ENCODE measurements at regions not wholly inside any gene's neighbourhood (a gene's known extent, or its start where the extent isn't known, plus 50 kb on each side); places are given as distances from the start of the nearest gene placed in this dataset.

DNA sequence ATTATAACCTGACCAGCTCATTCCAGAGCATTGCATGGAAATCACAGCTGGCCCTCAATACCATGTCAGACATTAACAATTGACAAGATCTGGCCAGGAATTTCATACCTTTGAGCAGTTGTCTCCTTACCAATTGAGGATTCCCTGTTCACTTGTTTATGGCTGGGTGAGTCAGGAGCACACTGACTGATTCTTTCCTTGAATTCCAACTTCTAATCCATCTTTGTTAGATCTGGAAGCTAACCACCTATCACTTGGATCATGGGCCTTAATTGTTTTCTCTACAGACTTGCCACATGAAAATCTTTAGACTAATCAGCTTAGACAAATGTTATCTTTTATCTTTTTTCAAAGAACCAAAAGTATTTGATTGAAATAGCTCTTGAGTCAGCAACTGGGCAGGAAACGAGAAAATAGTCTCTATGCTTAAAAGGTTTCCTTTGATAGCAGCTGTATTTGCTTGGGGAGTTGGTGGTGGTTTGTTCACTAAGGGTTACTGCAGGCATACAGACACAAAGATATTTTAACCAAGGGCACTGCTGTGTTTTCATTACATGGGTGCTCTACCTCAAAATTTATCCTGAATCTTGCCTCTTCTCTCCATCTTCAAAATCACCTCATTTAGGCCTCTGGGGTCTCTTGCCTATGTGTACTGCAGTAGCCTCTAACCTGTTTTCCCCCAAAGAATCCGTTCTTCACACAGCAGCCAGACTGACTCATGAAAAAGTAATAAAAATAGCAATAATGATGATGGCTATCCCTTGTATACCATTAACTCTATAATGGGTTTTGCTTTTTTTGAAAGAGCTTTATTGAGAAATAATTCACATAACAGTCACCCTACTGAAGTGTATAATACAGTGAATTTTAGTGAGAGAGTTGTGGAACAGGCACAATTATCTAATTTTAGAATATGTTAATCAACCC is 197.0 kb upstream of the NMUR2 start:
- no peak for TF ChIP-seq TCF12 (IDR thresholded peaks at IDR 0.05; ENCODE audit: low read depth)
- TF ChIP-seq, protein P1, sequence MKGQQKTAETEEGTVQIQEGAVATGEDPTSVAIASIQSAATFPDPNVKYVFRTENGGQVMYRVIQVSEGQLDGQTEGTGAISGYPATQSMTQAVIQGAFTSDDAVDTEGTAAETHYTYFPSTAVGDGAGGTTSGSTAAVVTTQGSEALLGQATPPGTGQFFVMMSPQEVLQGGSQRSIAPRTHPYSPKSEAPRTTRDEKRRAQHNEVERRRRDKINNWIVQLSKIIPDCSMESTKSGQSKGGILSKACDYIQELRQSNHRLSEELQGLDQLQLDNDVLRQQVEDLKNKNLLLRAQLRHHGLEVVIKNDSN (IDR thresholded peaks at IDR 0.05) = no peak
- no peak for TF ChIP-seq FOXM1 (IDR thresholded peaks at IDR 0.05; ENCODE audit: borderline replicate concordance, low read depth)
- no peak for TF ChIP-seq RAD21 (IDR thresholded peaks at IDR 0.05; ENCODE audit: low read depth)
- no peak for TF ChIP-seq EP300 (IDR thresholded peaks at IDR 0.05; ENCODE audit: borderline replicate concordance)
- TF ChIP-seq, protein P2, sequence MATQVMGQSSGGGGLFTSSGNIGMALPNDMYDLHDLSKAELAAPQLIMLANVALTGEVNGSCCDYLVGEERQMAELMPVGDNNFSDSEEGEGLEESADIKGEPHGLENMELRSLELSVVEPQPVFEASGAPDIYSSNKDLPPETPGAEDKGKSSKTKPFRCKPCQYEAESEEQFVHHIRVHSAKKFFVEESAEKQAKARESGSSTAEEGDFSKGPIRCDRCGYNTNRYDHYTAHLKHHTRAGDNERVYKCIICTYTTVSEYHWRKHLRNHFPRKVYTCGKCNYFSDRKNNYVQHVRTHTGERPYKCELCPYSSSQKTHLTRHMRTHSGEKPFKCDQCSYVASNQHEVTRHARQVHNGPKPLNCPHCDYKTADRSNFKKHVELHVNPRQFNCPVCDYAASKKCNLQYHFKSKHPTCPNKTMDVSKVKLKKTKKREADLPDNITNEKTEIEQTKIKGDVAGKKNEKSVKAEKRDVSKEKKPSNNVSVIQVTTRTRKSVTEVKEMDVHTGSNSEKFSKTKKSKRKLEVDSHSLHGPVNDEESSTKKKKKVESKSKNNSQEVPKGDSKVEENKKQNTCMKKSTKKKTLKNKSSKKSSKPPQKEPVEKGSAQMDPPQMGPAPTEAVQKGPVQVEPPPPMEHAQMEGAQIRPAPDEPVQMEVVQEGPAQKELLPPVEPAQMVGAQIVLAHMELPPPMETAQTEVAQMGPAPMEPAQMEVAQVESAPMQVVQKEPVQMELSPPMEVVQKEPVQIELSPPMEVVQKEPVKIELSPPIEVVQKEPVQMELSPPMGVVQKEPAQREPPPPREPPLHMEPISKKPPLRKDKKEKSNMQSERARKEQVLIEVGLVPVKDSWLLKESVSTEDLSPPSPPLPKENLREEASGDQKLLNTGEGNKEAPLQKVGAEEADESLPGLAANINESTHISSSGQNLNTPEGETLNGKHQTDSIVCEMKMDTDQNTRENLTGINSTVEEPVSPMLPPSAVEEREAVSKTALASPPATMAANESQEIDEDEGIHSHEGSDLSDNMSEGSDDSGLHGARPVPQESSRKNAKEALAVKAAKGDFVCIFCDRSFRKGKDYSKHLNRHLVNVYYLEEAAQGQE (IDR thresholded peaks at IDR 0.05; ENCODE audit: low read depth) = no peak
- TF ChIP-seq YY1 (IDR thresholded peaks at IDR 0.05; ENCODE audit: low read depth) = no peak
- TF ChIP-seq ZBTB7A (IDR thresholded peaks at IDR 0.05; ENCODE audit: low read depth) = no peak
- TF ChIP-seq CEBPB (IDR thresholded peaks at IDR 0.05) = no peak
- TF ChIP-seq, protein P3, sequence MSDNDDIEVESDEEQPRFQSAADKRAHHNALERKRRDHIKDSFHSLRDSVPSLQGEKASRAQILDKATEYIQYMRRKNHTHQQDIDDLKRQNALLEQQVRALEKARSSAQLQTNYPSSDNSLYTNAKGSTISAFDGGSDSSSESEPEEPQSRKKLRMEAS (IDR thresholded peaks at IDR 0.05) = no peak

DNA sequence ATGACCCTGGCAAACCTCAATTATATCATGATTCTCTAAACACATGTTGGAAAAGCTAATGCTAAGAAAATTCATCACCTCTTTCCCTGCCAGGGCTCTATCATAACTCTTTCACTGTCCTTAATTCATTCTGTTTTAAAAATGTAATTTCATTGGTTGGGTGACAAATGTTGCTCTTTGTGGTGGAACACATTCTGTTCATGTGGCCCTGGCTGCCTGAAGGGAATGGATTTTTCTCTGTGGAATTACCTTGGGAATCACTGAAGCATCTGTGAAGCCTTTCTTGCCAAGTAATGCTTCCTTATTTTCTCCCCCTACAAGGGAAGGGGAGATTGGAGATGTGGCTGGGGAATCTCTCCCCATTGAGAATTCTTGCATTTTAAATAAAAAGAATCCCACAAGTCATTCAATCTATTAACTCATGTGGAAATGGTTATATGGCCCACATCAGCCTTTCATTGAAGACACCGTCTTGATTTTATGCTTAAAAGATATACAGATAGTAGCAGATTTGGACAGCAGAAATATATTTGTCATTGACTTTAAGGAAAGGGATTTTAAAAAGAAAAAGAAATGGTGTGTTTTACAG is 201.8 kb upstream of the NMUR2 start:
- TF ChIP-seq RAD21 (IDR thresholded peaks at IDR 0.05; ENCODE audit: low read depth) = no peak
- TF ChIP-seq, protein P2 (IDR thresholded peaks at IDR 0.05; ENCODE audit: low read depth) = no peak
- TF ChIP-seq EGR1 (IDR thresholded peaks at IDR 0.05) = no peak
- no peak for TF ChIP-seq CREB1 (IDR thresholded peaks at IDR 0.05; ENCODE audit: low read depth)
- TF ChIP-seq NFIC (IDR thresholded peaks at IDR 0.05) = no peak
- TF ChIP-seq TAF1 (IDR thresholded peaks at IDR 0.05; ENCODE audit: low read depth) = no peak

DNA sequence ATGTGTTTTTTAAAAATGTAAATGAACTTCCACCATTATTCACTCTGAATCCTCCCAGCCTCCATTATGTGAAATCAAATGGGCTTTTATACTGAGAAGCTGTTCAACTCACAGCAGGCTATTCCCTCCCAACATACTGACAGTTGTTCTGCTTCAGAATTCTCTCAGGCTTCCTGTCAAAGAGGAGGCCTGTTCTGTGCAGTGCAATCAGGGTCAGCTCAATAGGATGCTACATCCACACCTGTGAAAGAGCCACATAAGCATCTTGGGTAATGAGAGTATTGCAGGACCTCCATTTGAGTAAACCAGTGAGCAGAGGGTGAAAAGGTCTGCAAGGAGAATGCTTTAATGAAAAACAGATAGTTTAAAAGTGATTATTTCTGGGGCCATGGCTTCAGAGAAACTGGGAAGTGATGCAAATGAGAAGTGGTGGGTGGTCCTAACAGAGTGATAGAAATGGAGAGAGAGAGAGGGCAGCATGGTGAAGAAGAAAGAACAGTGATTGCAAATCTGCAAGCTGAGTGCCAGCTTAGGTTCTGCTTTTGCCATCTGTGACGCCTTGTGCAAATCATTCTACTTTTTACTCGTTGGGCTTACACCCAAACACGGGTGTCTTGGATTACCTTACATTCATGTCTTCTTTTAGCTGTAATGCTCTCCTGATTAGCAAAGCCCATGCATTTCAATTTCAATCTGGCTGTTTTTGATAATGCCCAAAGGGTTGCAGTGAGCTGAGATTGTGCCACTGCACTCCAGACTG is 202.5 kb upstream of the NMUR2 start:
- TF ChIP-seq TAF1 (IDR thresholded peaks at IDR 0.05; ENCODE audit: low read depth) (no peak), EP300 (IDR thresholded peaks at IDR 0.05; ENCODE audit: borderline replicate concordance) (no peak), ZBTB7A (IDR thresholded peaks at IDR 0.05; ENCODE audit: low read depth) (no peak), TEAD4 (IDR thresholded peaks at IDR 0.05) (no peak), RAD21 (IDR thresholded peaks at IDR 0.05; ENCODE audit: low read depth) (no peak), TCF12 (IDR thresholded peaks at IDR 0.05; ENCODE audit: low read depth) (no peak), EGR1 (IDR thresholded peaks at IDR 0.05) (no peak), YY1 (IDR thresholded peaks at IDR 0.05; ENCODE audit: low read depth) (no peak), CREB1 (IDR thresholded peaks at IDR 0.05; ENCODE audit: low read depth) (no peak), CEBPB (IDR thresholded peaks at IDR 0.05) (no peak), NFIC (IDR thresholded peaks at IDR 0.05) (no peak), FOXM1 (IDR thresholded peaks at IDR 0.05; ENCODE audit: borderline replicate concordance, low read depth) (no peak)
- TF ChIP-seq, protein P2 (IDR thresholded peaks at IDR 0.05; ENCODE audit: low read depth) = no peak
- TF ChIP-seq, protein P1 (IDR thresholded peaks at IDR 0.05) = no peak
- TF ChIP-seq, protein P3 (IDR thresholded peaks at IDR 0.05) = no peak

Data from Ishikawa (cell line).